HFF-Myc (cell line): ENCODE measurements at regions not wholly inside any gene's neighbourhood (a gene's known extent, or its start where the extent isn't known, plus 50 kb on each side); places are given as distances from the start of the nearest gene placed in this dataset.

ENCODE experiments used
- DNase-seq: peaks from one replicate; pipeline ENCODE4 v3.0.0-alpha.2; 2011; ENCODE audit warnings: low read depth; ENCODE audit errors: extremely low read depth
- H3K4me3 ChIP-seq: replicated peaks from 2 replicates; pipeline ENCODE4 v1.5.1; 2011; ENCODE audit warnings: low read depth, mild to moderate bottlenecking, control low read depth, low read length
- CTCF ChIP-seq: IDR thresholded peaks from 2 replicates; pipeline ENCODE4 v1.5.1; 2012; ENCODE audit warnings: mild to moderate bottlenecking, low read depth, low read length, control low read depth; ENCODE audit errors: missing control alignments

- peak; percentile 72 for DNase-seq
Observed at GRCh38 chr5:74261866-74262265, 378.7 kb downstream of the ENC1 start.

GRCh38 chr5:74261421-74261820, 379.1 kb downstream of the ENC1 start:
- DNase-seq: no peak
- H3K4me3 ChIP-seq: no peak overlapping the region
- TF ChIP-seq CTCF: no peak

More at GRCh38 chr5:74261866-74262265, 378.7 kb downstream of the ENC1 start:
- no peak overlapping the region for H3K4me3 ChIP-seq
- TF ChIP-seq CTCF: no peak

- TF ChIP-seq CTCF: no peak
- H3K4me3 ChIP-seq: no peak overlapping the region
- no peak for DNase-seq
Observed at GRCh38 chr5:74259572-74259971, 381.0 kb downstream of the ENC1 start.

GRCh38 chr5:74258314-74258665, 382.2 kb downstream of the ENC1 start:
- no peak for DNase-seq
- H3K4me3 ChIP-seq: no peak overlapping the region
- no peak for TF ChIP-seq CTCF

GRCh38 chr5:74257645-74258313, 382.7 kb downstream of the ENC1 start:
- DNase-seq: no peak
- no peak overlapping the region for H3K4me3 ChIP-seq
- TF ChIP-seq CTCF: no peak

GRCh38 chr5:74257060-74257527, 383.4 kb downstream of the ENC1 start:
- no peak for TF ChIP-seq CTCF
- DNase-seq: no peak
- no peak overlapping the region for H3K4me3 ChIP-seq
